ENCODE measurements at regions not wholly inside any gene's neighbourhood (a gene's known extent, or its start where the extent isn't known, plus 50 kb on each side); places are given as distances from the start of the nearest gene placed in this dataset.

DNA sequence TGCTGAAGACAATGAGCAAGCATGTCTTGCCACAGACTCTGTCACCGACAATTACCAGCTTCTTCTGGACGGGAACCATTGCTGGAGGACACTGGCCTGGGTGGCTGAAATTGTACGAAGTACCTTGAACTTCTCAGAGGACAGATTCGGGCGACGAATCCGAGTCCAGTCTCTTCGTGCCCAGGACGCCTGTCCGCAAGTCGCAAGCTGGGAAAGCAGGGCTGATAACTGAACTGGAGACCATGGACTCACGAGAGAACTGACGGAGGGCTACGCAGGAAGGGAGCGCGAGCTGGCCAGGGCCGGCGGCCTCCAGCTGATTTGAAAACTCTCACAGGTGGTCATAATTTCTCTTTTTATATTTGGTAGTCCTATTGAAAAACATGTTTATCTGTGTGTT lies 1229.5 kb upstream of the MAP3K7 start:
- Mint-ChIP-seq H3K36me3 (no peaks in the 10 kb centered on the region), H3K27ac (no peak overlapping the region), H3K4me1 (no peaks in the 10 kb centered on the region), H3K9me3 (ENCODE audit: low read depth) (no peaks in the 10 kb centered on the region), H3K27me3 (no peaks in the 10 kb centered on the region), H3K4me3 (no peak overlapping the region)
- CTCF ChIA-PET: no interaction called here
- DNase-seq (no peak), ATAC-seq (no peak)

DNA sequence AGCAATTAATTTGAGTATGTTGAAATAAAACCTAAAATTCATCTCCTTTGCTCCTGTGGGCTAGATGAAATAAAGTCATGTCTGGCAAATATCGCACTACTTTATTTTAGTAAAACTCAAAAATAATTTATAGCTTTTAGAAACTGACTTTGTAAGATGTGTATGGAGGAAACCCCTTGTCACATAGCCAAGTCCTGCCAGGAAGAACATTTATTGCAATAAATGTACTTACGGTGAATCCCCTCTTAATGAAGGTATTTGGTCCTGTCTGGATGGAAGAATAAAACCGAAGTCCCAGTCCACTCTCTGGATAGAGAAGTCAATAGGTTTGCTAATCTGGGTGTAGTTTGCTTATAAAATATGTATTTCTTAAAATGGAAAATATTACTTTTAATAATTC lies 1226.8 kb upstream of the MAP3K7 start:
- H3K27me3 Mint-ChIP-seq: no peaks in the 10 kb centered on the region
- H3K4me1 Mint-ChIP-seq: no peaks in the 10 kb centered on the region
- no peak overlapping the region for H3K27ac Mint-ChIP-seq
- ATAC-seq (no peak), DNase-seq (no peak)
- H3K4me3 Mint-ChIP-seq: no peak overlapping the region
- no peaks in the 10 kb centered on the region for H3K9me3 Mint-ChIP-seq (ENCODE audit: low read depth)
- CTCF ChIA-PET: no interaction called here
- H3K36me3 Mint-ChIP-seq: no peaks in the 10 kb centered on the region

DNA sequence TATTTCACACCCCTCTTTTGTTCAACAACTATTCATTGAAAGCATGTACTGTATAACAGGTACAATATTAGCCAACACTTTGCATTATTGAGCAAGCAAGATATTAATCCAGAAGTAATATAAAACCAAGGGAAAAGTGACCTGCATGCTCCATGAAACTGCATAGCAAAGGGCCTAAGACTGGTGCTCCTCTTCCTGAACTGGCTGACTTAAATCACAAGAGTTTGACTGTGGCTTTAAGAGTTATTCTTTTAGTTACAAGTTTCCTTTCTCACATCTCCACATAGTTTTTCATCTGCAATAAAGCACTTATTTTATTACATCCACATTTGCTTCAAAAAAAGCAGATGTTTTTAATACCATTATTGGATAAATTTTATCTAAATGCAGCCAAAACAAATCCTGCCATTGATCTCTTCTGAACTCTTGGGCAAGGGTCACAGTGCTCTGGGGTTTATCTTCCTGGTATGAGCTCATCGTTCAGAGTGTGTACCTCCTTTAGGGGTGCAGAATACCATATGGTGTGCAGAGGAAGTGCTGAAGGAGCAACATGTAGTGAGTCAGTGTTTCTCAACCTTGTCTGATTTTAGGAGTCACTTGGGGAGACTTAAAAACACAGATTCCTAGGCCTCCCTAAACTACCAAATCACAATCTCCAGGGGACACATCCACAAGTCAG lies 1225.9 kb upstream of the MAP3K7 start:
- Mint-ChIP-seq H3K27me3 (no peaks in the 10 kb centered on the region), H3K4me3 (no peak overlapping the region), H3K27ac (no peak overlapping the region), H3K9me3 (ENCODE audit: low read depth) (no peaks in the 10 kb centered on the region), H3K36me3 (no peaks in the 10 kb centered on the region), H3K4me1 (no peaks in the 10 kb centered on the region)
- ATAC-seq (no peak), DNase-seq (no peak)
- CTCF ChIA-PET: no interaction called here

DNA sequence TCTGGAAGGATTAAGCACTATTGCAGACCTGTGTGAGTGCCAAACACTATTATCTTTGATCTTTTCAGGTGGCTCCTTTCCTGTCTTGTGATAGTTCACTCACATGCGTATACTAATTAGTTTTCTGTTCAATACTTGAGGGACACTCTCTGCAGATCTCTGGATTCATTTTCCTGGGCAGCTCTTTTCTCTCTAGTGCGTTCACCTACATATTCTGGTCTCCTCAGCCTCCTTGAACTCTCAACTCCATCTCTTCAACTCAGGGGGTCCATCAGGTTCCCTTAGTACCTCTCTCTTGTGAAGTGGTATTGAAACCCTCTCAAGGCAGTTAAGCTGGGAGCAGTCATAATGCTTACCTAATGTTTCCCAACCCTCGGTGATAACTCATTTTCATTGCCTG lies 1218.1 kb upstream of the MAP3K7 start:
- Mint-ChIP-seq H3K4me1 (no peaks in the 10 kb centered on the region), H3K27ac (no peak overlapping the region), H3K36me3 (no peaks in the 10 kb centered on the region), H3K4me3 (no peak overlapping the region), H3K9me3 (ENCODE audit: low read depth) (peaks cover 6% of the 10 kb centered on the region), H3K27me3 (no peaks in the 10 kb centered on the region)
- CTCF ChIA-PET: no interaction called here
- ATAC-seq (no peak), DNase-seq (no peak)

DNA sequence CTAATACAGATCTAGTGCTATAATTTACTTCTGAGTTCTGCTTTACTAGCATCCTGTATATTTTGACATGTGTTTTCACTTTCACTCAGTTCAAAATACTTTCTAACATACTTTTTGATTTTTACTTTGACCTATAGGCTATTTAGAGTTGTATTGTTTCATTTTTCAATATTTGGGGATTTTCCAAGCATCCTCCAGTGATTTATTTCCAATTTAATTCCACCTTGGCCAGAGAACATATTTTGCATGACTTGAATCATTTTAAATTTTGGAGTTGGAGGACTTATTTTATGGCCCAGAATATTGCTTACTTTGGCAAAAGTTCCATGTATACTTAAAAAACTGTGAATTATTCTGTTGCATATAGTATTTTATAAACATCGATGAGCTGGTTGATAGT lies 1215.6 kb upstream of the MAP3K7 start:
- H3K4me3 Mint-ChIP-seq: no peak overlapping the region
- H3K4me1 Mint-ChIP-seq: no peaks in the 10 kb centered on the region
- no peak overlapping the region for H3K27ac Mint-ChIP-seq
- no peak for ATAC-seq
- H3K27me3 Mint-ChIP-seq: no peaks in the 10 kb centered on the region
- no peaks in the 10 kb centered on the region for H3K36me3 Mint-ChIP-seq
- CTCF ChIA-PET: no interaction called here
- H3K9me3 Mint-ChIP-seq (ENCODE audit: low read depth): peaks cover 6% of the 10 kb centered on the region
- no peak for DNase-seq

DNA sequence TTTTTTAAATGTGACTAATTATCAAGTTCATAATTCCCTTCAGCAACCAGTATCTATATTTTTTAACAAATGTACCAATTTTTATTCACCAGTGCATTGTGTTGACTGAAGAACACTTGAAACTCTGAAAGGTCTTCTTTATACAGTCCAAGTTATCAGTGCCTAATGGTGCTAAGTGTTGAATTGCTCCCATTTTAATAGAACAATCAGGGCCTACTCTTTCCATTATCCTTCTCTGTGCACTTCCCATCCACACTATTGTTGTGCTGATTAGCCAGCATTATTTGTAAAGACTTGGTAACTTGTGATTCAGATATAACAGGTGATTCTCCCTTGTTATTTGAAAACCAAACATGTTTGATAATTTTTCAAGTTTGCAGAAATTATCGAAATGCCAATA lies 1209.7 kb upstream of the MAP3K7 start:
- H3K36me3 Mint-ChIP-seq: no peaks in the 10 kb centered on the region
- H3K27ac Mint-ChIP-seq: no peak overlapping the region
- no peaks in the 10 kb centered on the region for H3K4me1 Mint-ChIP-seq
- CTCF ChIA-PET: no interaction called here
- ATAC-seq (no peak), DNase-seq (no peak)
- H3K27me3 Mint-ChIP-seq: no peaks in the 10 kb centered on the region
- H3K4me3 Mint-ChIP-seq: no peak overlapping the region
- H3K9me3 Mint-ChIP-seq (ENCODE audit: low read depth): no peaks in the 10 kb centered on the region

DNA sequence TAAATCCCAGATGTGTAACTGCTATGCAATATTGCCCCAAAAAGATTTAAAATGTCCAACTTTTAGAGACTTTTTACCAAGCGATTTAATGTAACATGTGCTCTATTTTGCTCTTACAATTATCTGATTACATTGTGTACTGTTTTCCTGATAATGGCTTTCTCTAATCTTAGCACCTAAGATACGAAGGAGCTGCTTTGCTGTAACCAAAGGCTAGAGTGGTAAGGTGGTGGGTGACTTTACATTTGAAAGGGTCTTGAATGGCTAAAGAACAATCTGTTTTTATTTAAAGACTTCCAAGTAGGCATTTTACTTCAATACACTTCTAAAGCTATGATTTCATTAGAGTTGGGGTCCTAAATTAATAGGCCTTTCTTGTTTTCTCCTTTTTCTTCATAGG lies 1201.6 kb upstream of the MAP3K7 start:
- H3K4me3 Mint-ChIP-seq: no peak overlapping the region
- CTCF ChIA-PET: no interaction called here
- H3K9me3 Mint-ChIP-seq (ENCODE audit: low read depth): peaks cover 14% of the 10 kb centered on the region
- no peaks in the 10 kb centered on the region for H3K27me3 Mint-ChIP-seq
- DNase-seq (no peak), ATAC-seq (no peak)
- no peak overlapping the region for H3K27ac Mint-ChIP-seq
- no peaks in the 10 kb centered on the region for H3K4me1 Mint-ChIP-seq
- no peaks in the 10 kb centered on the region for H3K36me3 Mint-ChIP-seq

DNA sequence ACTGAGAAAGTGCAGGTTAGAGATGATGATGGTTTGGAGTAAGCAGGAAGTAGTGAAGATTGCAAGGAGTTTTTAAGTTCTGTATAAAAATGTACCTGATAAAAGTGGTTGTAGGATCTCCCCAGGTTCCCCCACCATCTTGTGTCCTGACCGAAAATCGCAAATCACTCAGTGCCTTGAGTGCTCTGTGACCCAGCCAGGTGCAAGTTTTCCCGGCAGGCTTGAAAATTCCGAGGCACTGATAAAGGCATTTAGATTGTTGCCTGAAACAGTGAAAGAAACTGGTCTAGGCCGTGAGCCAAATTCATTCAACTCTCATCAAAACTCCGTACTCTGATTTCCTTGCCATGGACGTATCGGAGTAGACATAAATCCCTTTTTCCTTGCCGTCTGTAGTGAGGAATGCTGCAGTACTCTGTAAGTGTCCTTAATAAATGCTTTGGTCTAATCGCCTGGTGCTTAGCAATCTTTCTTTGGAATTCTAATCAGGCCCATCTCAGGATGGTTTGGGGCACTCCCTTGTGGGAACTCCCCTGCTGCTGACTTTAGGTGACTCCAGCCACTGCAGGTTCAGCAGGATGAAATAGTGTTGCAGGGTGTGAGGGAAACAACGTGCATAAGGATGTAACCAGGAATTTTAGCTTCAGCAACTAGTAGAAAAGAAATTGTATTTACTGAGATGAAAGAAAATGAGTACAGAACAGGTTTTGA lies 1199.8 kb upstream of the MAP3K7 start:
- H3K36me3 Mint-ChIP-seq: no peaks in the 10 kb centered on the region
- H3K27me3 Mint-ChIP-seq: no peaks in the 10 kb centered on the region
- peaks cover 14% of the 10 kb centered on the region for H3K9me3 Mint-ChIP-seq (ENCODE audit: low read depth)
- H3K4me3 Mint-ChIP-seq: no peak overlapping the region
- H3K4me1 Mint-ChIP-seq: no peaks in the 10 kb centered on the region
- CTCF ChIA-PET: no interaction called here
- no peak for DNase-seq
- ATAC-seq: no peak
- H3K27ac Mint-ChIP-seq: no peak overlapping the region

DNA sequence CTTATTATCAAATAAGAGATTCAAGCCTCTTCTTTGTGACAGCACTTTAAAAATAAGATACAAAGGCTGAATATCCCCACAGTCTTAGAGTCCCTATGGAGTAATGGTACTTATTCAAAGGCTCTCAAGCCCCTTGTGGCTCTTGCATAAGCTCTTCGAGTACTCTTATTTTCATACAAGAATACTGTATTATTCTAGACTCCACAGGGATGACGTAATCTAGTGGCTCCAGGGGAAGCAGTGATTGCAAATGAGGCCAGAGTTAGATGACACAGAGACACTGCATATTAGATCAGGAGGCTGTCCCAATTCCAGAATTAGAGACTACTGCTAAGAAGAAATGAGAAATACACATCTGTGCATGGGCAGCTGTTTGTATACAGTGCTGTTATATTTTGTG lies 1195.9 kb upstream of the MAP3K7 start:
- no peaks in the 10 kb centered on the region for H3K36me3 Mint-ChIP-seq
- H3K27ac Mint-ChIP-seq: no peak overlapping the region
- no peaks in the 10 kb centered on the region for H3K4me1 Mint-ChIP-seq
- ATAC-seq: no peak
- no peak overlapping the region for H3K4me3 Mint-ChIP-seq
- no peak for DNase-seq
- CTCF ChIA-PET: no interaction called here
- peaks cover 16% of the 10 kb centered on the region for H3K9me3 Mint-ChIP-seq (ENCODE audit: low read depth)
- H3K27me3 Mint-ChIP-seq: no peaks in the 10 kb centered on the region

DNA sequence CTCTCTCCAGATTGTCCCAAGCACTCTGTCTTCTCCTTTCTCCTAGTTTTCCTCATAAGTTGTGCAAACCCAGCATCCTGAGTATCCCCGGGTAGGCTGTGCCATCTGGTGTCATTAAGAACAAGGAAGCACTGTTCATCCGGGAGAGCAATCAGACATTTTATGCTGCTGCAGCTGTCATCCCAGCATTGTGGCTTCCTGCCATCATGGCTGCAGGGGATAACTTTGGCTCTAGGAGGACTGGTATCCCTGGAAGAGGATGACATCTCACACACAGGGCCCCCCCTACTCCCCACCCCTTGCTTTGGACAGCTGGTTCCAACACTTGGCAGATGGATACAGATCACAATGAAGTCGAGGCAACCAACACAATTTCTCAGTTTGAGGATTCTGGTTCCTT lies 1195.1 kb upstream of the MAP3K7 start:
- Mint-ChIP-seq H3K4me1 (no peaks in the 10 kb centered on the region), H3K36me3 (no peaks in the 10 kb centered on the region), H3K27me3 (no peaks in the 10 kb centered on the region), H3K27ac (no peak overlapping the region), H3K4me3 (no peak overlapping the region), H3K9me3 (ENCODE audit: low read depth) (peaks cover 16% of the 10 kb centered on the region)
- CTCF ChIA-PET: no interaction called here
- no peak for DNase-seq
- ATAC-seq: no peak

DNA sequence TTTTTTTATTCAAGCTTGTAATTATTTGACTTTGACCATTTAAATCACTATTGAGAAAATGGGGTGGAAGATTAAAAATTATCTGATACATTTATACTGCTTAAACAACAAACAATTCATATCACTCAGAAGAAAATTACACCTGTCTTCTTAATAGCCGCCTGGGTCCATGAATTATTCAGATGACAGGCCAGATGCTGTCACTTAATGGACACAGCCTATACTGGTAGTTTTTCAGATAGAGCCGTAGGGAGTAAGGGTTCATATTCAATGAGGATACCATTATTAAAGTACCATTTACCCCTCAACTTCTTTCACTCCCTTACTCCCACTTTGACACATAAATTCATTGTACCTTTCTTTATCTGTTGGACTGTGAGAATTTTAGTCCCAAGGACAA lies 1193.4 kb upstream of the MAP3K7 start:
- ATAC-seq (no peak), DNase-seq (no peak)
- H3K36me3 Mint-ChIP-seq: no peaks in the 10 kb centered on the region
- H3K27me3 Mint-ChIP-seq: no peaks in the 10 kb centered on the region
- no peak overlapping the region for H3K27ac Mint-ChIP-seq
- H3K4me3 Mint-ChIP-seq: no peak overlapping the region
- no peaks in the 10 kb centered on the region for H3K4me1 Mint-ChIP-seq
- CTCF ChIA-PET: no interaction called here
- H3K9me3 Mint-ChIP-seq (ENCODE audit: low read depth): peaks cover 14% of the 10 kb centered on the region

DNA sequence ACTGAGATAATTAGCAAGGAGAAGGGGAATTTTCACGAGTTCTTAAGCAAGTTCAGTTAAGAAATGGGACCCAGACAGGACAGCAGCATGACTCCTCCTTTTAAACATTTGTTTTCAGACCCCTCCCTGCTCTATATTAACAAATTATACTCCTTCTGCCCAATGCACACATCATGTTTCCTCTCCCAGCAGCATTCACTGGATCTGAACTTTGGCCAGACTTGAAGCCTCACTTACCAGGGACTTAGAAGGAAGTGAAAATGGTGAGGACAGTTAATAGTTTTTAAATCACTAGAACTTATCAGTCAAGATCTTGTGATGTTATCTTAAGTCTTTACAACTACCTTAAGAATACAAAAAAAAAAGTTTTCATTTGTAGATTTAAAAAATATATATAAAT lies 1174.7 kb upstream of the MAP3K7 start:
- Mint-ChIP-seq H3K9me3 (ENCODE audit: low read depth) (peaks cover 7% of the 10 kb centered on the region), H3K36me3 (no peaks in the 10 kb centered on the region), H3K4me1 (no peaks in the 10 kb centered on the region), H3K4me3 (no peak overlapping the region), H3K27ac (no peak overlapping the region), H3K27me3 (no peaks in the 10 kb centered on the region)
- CTCF ChIA-PET: no interaction called here
- ATAC-seq (no peak), DNase-seq (no peak)

DNA sequence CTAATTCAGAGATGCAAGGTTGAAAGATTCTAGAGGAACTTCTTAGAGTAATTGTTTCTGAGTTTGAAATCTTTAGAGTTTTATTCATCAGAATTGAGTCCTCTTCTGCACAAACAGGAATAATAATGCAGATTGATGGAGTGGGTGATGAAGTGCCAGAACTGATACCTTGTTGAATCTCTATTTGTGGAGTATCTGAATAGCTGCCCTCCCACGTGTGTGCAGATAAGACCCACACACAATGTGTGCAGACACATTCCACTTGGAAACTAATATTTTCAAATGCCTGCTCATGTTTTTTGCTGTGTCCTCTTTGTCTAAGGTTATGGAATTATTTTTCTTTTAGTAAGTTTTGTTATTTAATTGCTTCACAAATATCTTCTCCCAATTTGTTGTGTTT lies 1167.8 kb upstream of the MAP3K7 start:
- Mint-ChIP-seq H3K4me3 (no peak overlapping the region), H3K36me3 (no peaks in the 10 kb centered on the region), H3K27ac (no peak overlapping the region), H3K9me3 (ENCODE audit: low read depth) (no peaks in the 10 kb centered on the region), H3K27me3 (no peaks in the 10 kb centered on the region), H3K4me1 (no peaks in the 10 kb centered on the region)
- ATAC-seq: no peak
- no peak for DNase-seq
- CTCF ChIA-PET: no interaction called here

DNA sequence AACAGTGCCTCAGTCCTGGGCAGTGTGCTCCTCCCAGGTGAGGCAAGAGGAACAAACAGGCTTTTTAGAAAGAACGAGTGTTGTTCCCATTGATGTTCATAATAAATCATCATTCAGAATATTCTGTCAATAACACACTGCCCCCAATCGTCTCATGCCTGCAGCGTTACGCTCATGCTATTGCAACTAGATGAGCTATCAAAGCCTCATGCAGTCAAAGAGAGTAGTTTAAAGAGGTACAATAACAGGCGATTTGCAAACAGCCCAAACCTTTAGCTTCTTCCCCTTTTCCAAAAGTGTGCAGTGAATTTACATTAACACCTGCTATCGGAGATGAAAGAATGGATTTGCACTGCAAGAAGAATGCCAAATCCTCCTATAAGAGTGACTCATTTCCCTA lies 1164.7 kb upstream of the MAP3K7 start:
- no peaks in the 10 kb centered on the region for H3K36me3 Mint-ChIP-seq
- no peak overlapping the region for H3K4me3 Mint-ChIP-seq
- H3K4me1 Mint-ChIP-seq: no peaks in the 10 kb centered on the region
- H3K9me3 Mint-ChIP-seq (ENCODE audit: low read depth): no peaks in the 10 kb centered on the region
- DNase-seq (no peak), ATAC-seq (no peak)
- no peak overlapping the region for H3K27ac Mint-ChIP-seq
- CTCF ChIA-PET: no interaction called here
- H3K27me3 Mint-ChIP-seq: no peaks in the 10 kb centered on the region

DNA sequence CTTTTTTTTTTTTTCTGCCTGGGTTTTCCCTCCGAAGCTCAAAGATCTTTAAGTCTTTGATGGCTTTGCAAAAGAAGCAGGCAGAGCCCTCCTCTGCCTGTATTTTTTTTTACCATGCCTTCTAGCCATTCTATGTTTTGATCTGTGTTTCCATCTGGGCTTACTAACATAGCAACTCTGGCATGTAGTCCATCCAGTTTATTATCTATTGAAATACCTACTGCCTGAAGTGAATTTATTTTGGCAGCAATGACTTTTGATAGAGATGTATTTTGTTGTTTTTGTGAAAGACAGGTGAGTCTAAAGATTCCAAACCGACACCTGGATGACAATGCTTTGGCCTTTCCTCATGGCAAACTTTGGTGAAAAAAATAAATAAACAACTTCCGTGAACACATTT lies 1157.7 kb upstream of the MAP3K7 start:
- Mint-ChIP-seq H3K27ac (no peak overlapping the region), H3K4me3 (no peak overlapping the region), H3K27me3 (no peaks in the 10 kb centered on the region), H3K36me3 (no peaks in the 10 kb centered on the region), H3K4me1 (no peaks in the 10 kb centered on the region), H3K9me3 (ENCODE audit: low read depth) (peaks cover 7% of the 10 kb centered on the region)
- DNase-seq (no peak), ATAC-seq (no peak)
- CTCF ChIA-PET: no interaction called here
